Stimulated activated effector memory CD8-positive, alpha-beta T cell treated with anti-CD3 and anti-CD28 coated beads, Interleukin-12 subunit alpha, Interleukin-12 subunit beta, amount 100 ng/mL, for 72 hours (primary cell): ENCODE measurements at regions not wholly inside any gene's neighbourhood (a gene's known extent, or its start where the extent isn't known, plus 50 kb on each side); places are given as distances from the start of the nearest gene placed in this dataset.

Experiments
- ATAC-seq: fragments of 150-1000 bp; cut with Tn5 transposase; 2 replicates; pipeline ENCODE4 v1.10.0; 2021
- DNase-seq, 2 donors: peaks; one replicate each; pipeline ENCODE4 v3.0.0; 2021 to 2022; ENCODE audit warnings: low spot score in 2 of 2
- H3K27ac Mint-ChIP-seq: one replicate; pipeline ENCODE4 v1.8.0; 2022; ENCODE audit warnings: mild to moderate bottlenecking, mixed read lengths
- H3K36me3 Mint-ChIP-seq: one replicate; pipeline ENCODE4 v1.8.0; 2022; ENCODE audit warnings: mild to moderate bottlenecking, mixed read lengths
- H3K4me1 Mint-ChIP-seq: one replicate; pipeline ENCODE4 v1.8.0; 2022; ENCODE audit warnings: mixed read lengths
- H3K4me3 Mint-ChIP-seq: one replicate; pipeline ENCODE4 v1.8.0; 2022; ENCODE audit warnings: mild to moderate bottlenecking, mixed read lengths
- H3K9me3 Mint-ChIP-seq: one replicate; pipeline ENCODE4 v1.8.0; 2022; ENCODE audit warnings: mixed read lengths

GRCh38 chrX:45300638-45301037 lies 100.0 kb upstream of the DIPK2B start:
- no peak overlapping the region for H3K27ac Mint-ChIP-seq
- no peaks in the 10 kb centered on the region for H3K36me3 Mint-ChIP-seq
- no peak for ATAC-seq
- H3K4me1 Mint-ChIP-seq: no peaks in the 10 kb centered on the region
- H3K4me3 Mint-ChIP-seq: no peak overlapping the region
- no peak for DNase-seq
- no peaks in the 10 kb centered on the region for H3K9me3 Mint-ChIP-seq

GRCh38 chrX:45295259-45295986 lies 94.7 kb upstream of the DIPK2B start:
- Mint-ChIP-seq H3K4me3 (no peak overlapping the region), H3K4me1 (no peaks in the 10 kb centered on the region), H3K36me3 (no peaks in the 10 kb centered on the region), H3K9me3 (no peaks in the 10 kb centered on the region), H3K27ac (no peak overlapping the region)
- DNase-seq (no peak), ATAC-seq (no peak)

- no peak overlapping the region for H3K27ac Mint-ChIP-seq
- no peak overlapping the region for H3K4me3 Mint-ChIP-seq
- DNase-seq (no peak), ATAC-seq (no peak)
- no peaks in the 10 kb centered on the region for H3K9me3 Mint-ChIP-seq
- H3K4me1 Mint-ChIP-seq: no peaks in the 10 kb centered on the region
- H3K36me3 Mint-ChIP-seq: no peaks in the 10 kb centered on the region
Observed at GRCh38 chrX:45274576-45274975, 73.9 kb upstream of the DIPK2B start.

GRCh38 chrX:45267007-45267406 lies 66.3 kb upstream of the DIPK2B start:
- no peak for ATAC-seq
- no peak overlapping the region for H3K4me3 Mint-ChIP-seq
- no peaks in the 10 kb centered on the region for H3K4me1 Mint-ChIP-seq
- no peaks in the 10 kb centered on the region for H3K36me3 Mint-ChIP-seq
- no peak for DNase-seq
- no peaks in the 10 kb centered on the region for H3K9me3 Mint-ChIP-seq
- no peak overlapping the region for H3K27ac Mint-ChIP-seq

GRCh38 chrX:45266456-45266855 lies 65.8 kb upstream of the DIPK2B start:
- Mint-ChIP-seq H3K9me3 (no peaks in the 10 kb centered on the region), H3K27ac (no peak overlapping the region), H3K4me1 (no peaks in the 10 kb centered on the region), H3K36me3 (no peaks in the 10 kb centered on the region), H3K4me3 (no peak overlapping the region)
- ATAC-seq: no peak
- DNase-seq: no peak

- H3K4me3 Mint-ChIP-seq: no peak overlapping the region
- DNase-seq (no peak), ATAC-seq (no peak)
- no peak overlapping the region for H3K27ac Mint-ChIP-seq
- H3K9me3 Mint-ChIP-seq: no peaks in the 10 kb centered on the region
- H3K36me3 Mint-ChIP-seq: no peaks in the 10 kb centered on the region
- no peaks in the 10 kb centered on the region for H3K4me1 Mint-ChIP-seq
Observed at GRCh38 chrX:45264865-45265264, 64.2 kb upstream of the DIPK2B start.

- Mint-ChIP-seq H3K9me3 (no peaks in the 10 kb centered on the region), H3K27ac (no peak overlapping the region), H3K4me1 (no peaks in the 10 kb centered on the region), H3K36me3 (no peaks in the 10 kb centered on the region), H3K4me3 (no peak overlapping the region)
- DNase-seq: no peak
- ATAC-seq: no peak
Observed at GRCh38 chrX:45261471-45261870, 60.8 kb upstream of the DIPK2B start.

- DNase-seq (no peak), ATAC-seq (no peak)
- no peaks in the 10 kb centered on the region for H3K36me3 Mint-ChIP-seq
- H3K9me3 Mint-ChIP-seq: no peaks in the 10 kb centered on the region
- no peak overlapping the region for H3K4me3 Mint-ChIP-seq
- no peak overlapping the region for H3K27ac Mint-ChIP-seq
- no peaks in the 10 kb centered on the region for H3K4me1 Mint-ChIP-seq
Observed at GRCh38 chrX:45261005-45261404, 60.3 kb upstream of the DIPK2B start.

GRCh38 chrX:45258731-45259402 lies 58.2 kb upstream of the DIPK2B start:
- no peaks in the 10 kb centered on the region for H3K36me3 Mint-ChIP-seq
- H3K4me3 Mint-ChIP-seq: no peak overlapping the region
- no peak for ATAC-seq
- H3K27ac Mint-ChIP-seq: no peak overlapping the region
- H3K9me3 Mint-ChIP-seq: no peaks in the 10 kb centered on the region
- no peaks in the 10 kb centered on the region for H3K4me1 Mint-ChIP-seq
- DNase-seq: no peak
